HG03571 (cell line): ENCODE measurements at regions not wholly inside any gene's neighbourhood (a gene's known extent, or its start where the extent isn't known, plus 50 kb on each side); places are given as distances from the start of the nearest gene placed in this dataset.

Experiments
- ATAC-seq: cut with Tn5 transposase; IDR thresholded peaks from one replicate; pipeline ENCODE4 v1.9.1; 2021; ENCODE audit not compliant: unreplicated experiment

- ATAC-seq: no peak
Measured at GRCh38 chr2:34070196-34070595, 471.1 kb upstream of the FAM98A start.

GRCh38 chr2:34069604-34070003, 470.5 kb upstream of the FAM98A start:
- no peak for ATAC-seq

GRCh38 chr2:34050413-34050812, 451.3 kb upstream of the FAM98A start:
- no peak for ATAC-seq

GRCh38 chr2:34045101-34045655, 446.1 kb upstream of the FAM98A start:
- ATAC-seq: no peak

- ATAC-seq: no peak
Measured at GRCh38 chr2:34037886-34038285, 438.8 kb upstream of the FAM98A start.

GRCh38 chr2:34037157-34037556, 438.1 kb upstream of the FAM98A start:
- no peak for ATAC-seq

- no peak for ATAC-seq
Measured at GRCh38 chr2:34031097-34031496, 432.0 kb upstream of the FAM98A start.

- no peak for ATAC-seq
Measured at GRCh38 chr2:34030273-34030672, 431.2 kb upstream of the FAM98A start.

- ATAC-seq: no peak
Measured at GRCh38 chr2:34029073-34029472, 430.0 kb upstream of the FAM98A start.

- no peak for ATAC-seq
Measured at GRCh38 chr2:34025196-34025595, 426.1 kb upstream of the FAM98A start.

GRCh38 chr2:34012715-34013302, 413.7 kb upstream of the FAM98A start:
- ATAC-seq: no peak

GRCh38 chr2:34011684-34012083, 412.6 kb upstream of the FAM98A start:
- ATAC-seq: no peak

GRCh38 chr2:34005901-34006300, 406.8 kb upstream of the FAM98A start:
- ATAC-seq: no peak

- no peak for ATAC-seq
Measured at GRCh38 chr2:34004936-34005335, 405.8 kb upstream of the FAM98A start.

GRCh38 chr2:34003795-34004194, 404.7 kb upstream of the FAM98A start:
- ATAC-seq: no peak

- ATAC-seq: no peak
Measured at GRCh38 chr2:34001557-34001956, 402.5 kb upstream of the FAM98A start.

GRCh38 chr2:33984131-33984530, 385.0 kb upstream of the FAM98A start:
- ATAC-seq: no peak

- no peak for ATAC-seq
Measured at GRCh38 chr2:33978471-33978870, 379.4 kb upstream of the FAM98A start.

- no peak for ATAC-seq
Measured at GRCh38 chr2:33975498-33975897, 376.4 kb upstream of the FAM98A start.

- ATAC-seq: no peak
Measured at GRCh38 chr2:33967103-33967502, 368.0 kb upstream of the FAM98A start.

GRCh38 chr2:33958591-33958990, 359.5 kb upstream of the FAM98A start:
- no peak for ATAC-seq

- no peak for ATAC-seq
Measured at GRCh38 chr2:33949371-33949770, 350.3 kb upstream of the FAM98A start.

- ATAC-seq: no peak
Measured at GRCh38 chr2:33946193-33946592, 347.1 kb upstream of the FAM98A start.
